Activated naive CD4-positive, alpha-beta T cell treated with anti-CD3 and anti-CD28 coated beads for 36 hours (primary cell): ENCODE measurements at regions not wholly inside any gene's neighbourhood (a gene's known extent, or its start where the extent isn't known, plus 50 kb on each side); places are given as distances from the start of the nearest gene placed in this dataset.
"Not testable (repeated sequence)": the region's sequence is repeated elsewhere in the genome, so short reads cannot be mapped to it uniquely, and the experiment has no call there.

Experiments
- CTCF ChIA-PET: fragments of 350-600 bp; sonication (Branson Sonifier 250); formaldehyde crosslinking; loops from one replicate; lab custom pipeline; 2021; ENCODE audit warnings: antibody characterized with exemption; lab: Charles Lee
- DNase-seq: peaks from one replicate; pipeline ENCODE4 v3.0.0-alpha.2; 2020
- H3K27ac Mint-ChIP-seq: one replicate; pipeline ENCODE4 v1.8.0; 2021; ENCODE audit warnings: mild to moderate bottlenecking, mixed read lengths
- H3K27me3 Mint-ChIP-seq: one replicate; pipeline ENCODE4 v1.8.0; 2021; ENCODE audit warnings: low read depth, mixed read lengths
- H3K36me3 Mint-ChIP-seq: one replicate; pipeline ENCODE4 v1.8.0; 2021; ENCODE audit warnings: low read depth, mixed read lengths
- H3K4me1 Mint-ChIP-seq: one replicate; pipeline ENCODE4 v1.8.0; 2021; ENCODE audit warnings: low read depth, mixed read lengths
- H3K4me3 Mint-ChIP-seq: one replicate; pipeline ENCODE4 v1.8.0; 2021; ENCODE audit warnings: mild to moderate bottlenecking, moderate library complexity, mixed read lengths
- H3K9me3 Mint-ChIP-seq: one replicate; pipeline ENCODE4 v1.8.0; 2021; ENCODE audit warnings: mixed read lengths
- intact Hi-C: fragments of 100-400 bp; cut with micrococcal nuclease; formaldehyde crosslinking; loops from one replicate; pipeline ENCODE4 v1.15.1; 2023

DNA sequence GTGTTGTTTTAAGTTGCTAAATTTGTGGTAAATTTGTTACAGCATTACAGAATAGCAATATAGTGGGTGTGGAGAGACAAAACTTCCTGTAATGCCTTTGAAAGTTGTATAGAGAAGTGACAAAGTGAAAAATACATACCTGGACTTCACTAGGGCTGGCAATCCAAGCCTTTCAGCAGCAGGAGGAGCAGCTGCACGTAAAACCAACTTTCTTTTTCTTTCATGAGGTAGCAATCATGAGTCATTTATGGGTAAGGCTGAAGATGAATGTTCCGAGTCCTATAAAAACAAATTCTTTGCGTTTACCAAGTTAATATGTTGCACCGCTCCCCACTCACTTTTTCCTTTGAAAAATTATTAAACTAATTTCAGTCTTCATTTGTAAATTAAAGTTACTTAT is 1138.2 kb downstream of the TAF11L14 start:
- H3K9me3 Mint-ChIP-seq: no peaks in the 10 kb centered on the region
- peaks cover 6% of the 10 kb centered on the region for H3K4me1 Mint-ChIP-seq
- no peaks in the 10 kb centered on the region for H3K36me3 Mint-ChIP-seq
- CTCF ChIA-PET: interaction anchor here (0.8 kb wide), 1 partner anchor 97 kb away, joined by 3 read pairs; no protein-coding TSS in a partner anchor
- H3K27ac Mint-ChIP-seq: no peak overlapping the region
- DNase-seq: peak; percentile 34
- no peak overlapping the region for H3K4me3 Mint-ChIP-seq
- H3K27me3 Mint-ChIP-seq: no peaks in the 10 kb centered on the region
- intact Hi-C loops: loop anchor here (10.0 kb wide), 1 partner anchor 462 kb away; no protein-coding TSS in a partner anchor

- intact Hi-C loops: loop anchor here (10.0 kb wide), 1 partner anchor 457 kb away; no protein-coding TSS in a partner anchor
Measured at GRCh38 chr5:18778225-18778624, 1144.0 kb downstream of the TAF11L14 start.

DNA sequence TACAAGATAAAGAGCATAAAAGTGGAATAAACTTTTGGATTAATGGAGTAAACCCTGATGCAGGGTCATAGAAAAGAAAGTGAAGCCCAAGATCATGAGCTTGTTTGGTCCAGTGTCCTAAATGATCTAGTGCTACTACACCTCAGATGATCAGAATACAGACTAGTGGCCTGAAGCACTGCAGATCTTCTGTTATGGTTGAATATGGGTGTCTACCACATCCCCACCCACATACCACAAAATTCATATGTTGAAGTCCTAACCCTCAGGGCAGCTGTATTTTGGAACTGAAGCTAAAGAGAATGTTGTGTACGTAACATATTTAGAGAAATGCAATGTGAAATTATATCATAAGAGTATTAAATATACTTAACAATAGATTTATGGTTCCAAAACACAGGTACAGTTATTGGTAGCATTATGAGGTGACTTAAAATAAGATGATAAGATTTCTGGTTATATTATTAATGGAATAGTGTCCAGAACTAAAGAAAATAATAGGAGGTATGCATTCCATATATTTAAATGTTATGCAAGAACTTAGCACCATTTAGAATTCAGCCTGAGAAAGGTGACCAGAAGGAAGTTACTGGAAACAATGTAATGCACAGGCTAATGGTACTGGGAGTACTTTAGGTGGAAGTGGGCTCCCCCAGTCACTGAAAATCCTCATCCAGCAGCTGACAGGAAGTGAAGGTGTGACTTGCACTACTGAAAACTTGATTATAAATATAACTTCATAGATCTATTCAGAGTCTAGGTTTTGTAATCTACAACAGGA is 1155.1 kb downstream of the TAF11L14 start:
- no peaks in the 10 kb centered on the region for H3K36me3 Mint-ChIP-seq
- intact Hi-C loops: no loop called here

More at GRCh38 chr5:18778225-18778624, 1144.0 kb downstream of the TAF11L14 start:
- Mint-ChIP-seq H3K27ac (no peak overlapping the region), H3K4me1 (no peaks in the 10 kb centered on the region), H3K27me3 (no peaks in the 10 kb centered on the region), H3K9me3 (peaks cover 3% of the 10 kb centered on the region), H3K36me3 (no peaks in the 10 kb centered on the region), H3K4me3 (no peak overlapping the region)
- DNase-seq: no peak
- CTCF ChIA-PET: no interaction called here

DNA sequence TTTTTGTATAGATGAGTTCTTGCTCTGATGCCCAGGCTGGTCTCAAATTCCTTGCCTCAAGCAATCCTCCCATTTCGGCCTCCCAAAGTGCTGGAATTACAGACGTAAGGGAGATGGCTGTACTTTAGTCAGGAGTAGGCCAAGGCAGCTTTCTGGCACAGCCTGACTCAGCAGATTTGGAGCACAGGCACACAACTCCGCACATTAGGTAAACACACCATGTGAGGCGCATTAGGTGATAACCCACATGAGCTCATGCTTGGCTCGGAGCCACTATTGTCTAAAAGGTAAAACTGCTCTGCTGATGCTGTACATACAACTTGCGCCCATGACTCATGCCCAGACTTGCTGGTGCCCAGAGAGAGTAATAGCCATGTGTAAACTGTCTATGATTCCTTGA is 1157.9 kb downstream of the TAF11L14 start:
- intact Hi-C loops: no loop called here
- CTCF ChIA-PET: no interaction called here
- H3K27me3 Mint-ChIP-seq: no peaks in the 10 kb centered on the region
- H3K27ac Mint-ChIP-seq: no peak overlapping the region
- H3K36me3 Mint-ChIP-seq: no peaks in the 10 kb centered on the region
- no peak for DNase-seq
- no peaks in the 10 kb centered on the region for H3K4me1 Mint-ChIP-seq
- no peak overlapping the region for H3K4me3 Mint-ChIP-seq
- H3K9me3 Mint-ChIP-seq: no peaks in the 10 kb centered on the region

More for the DNA sequence above, 1155.1 kb downstream of the TAF11L14 start:
- Mint-ChIP-seq H3K9me3 (no peaks in the 10 kb centered on the region), H3K27me3 (no peaks in the 10 kb centered on the region), H3K27ac (no peak overlapping the region), H3K4me3 (no peak overlapping the region), H3K4me1 (no peaks in the 10 kb centered on the region)
- no peak for DNase-seq
- CTCF ChIA-PET: no interaction called here

DNA sequence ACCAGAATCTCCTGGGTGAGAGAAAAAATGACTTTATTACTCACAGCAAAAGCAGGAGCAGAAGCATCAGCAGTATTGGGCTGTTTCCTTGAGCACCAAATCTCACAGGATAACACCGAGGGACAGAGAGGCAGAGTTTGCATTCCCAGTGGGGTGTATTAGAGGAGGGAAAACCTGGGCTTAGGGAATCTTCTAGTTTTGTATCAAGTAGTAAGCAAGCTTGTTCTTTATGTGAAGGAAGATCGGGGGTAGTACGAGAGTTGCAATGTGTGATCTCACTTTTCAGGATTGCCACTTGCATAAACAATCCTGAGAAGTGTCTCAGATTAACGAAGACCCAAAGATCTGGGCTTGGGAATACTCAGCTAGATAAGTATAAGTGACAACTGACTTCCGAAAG is 1163.0 kb downstream of the TAF11L14 start:
- no peak overlapping the region for H3K4me3 Mint-ChIP-seq
- no peaks in the 10 kb centered on the region for H3K27me3 Mint-ChIP-seq
- H3K27ac Mint-ChIP-seq: no peak overlapping the region

DNA sequence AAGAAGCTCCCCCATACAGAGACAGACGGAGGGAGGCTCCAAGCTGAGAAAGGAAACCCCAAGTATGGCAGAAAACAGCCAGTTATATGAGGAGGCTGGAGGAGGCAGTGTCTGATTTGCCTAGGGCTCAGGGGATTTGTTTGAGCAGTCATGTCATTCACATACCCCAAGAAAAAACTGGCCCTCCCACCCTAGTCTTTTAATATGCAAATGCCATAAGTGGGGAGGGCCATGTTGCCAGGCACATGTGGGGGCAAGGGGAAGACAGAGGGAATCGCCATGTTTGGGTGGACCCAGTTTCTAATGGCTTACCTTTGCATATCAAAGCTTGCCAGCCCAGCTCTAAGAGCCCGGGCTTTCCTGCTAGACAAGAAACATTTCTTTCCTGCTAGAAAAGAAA is 1163.8 kb downstream of the TAF11L14 start:
- Mint-ChIP-seq H3K36me3 (no peaks in the 10 kb centered on the region), H3K27me3 (no peaks in the 10 kb centered on the region), H3K4me1 (no peaks in the 10 kb centered on the region), H3K9me3 (no peaks in the 10 kb centered on the region), H3K27ac (no peak overlapping the region), H3K4me3 (no peak overlapping the region)
- no peak for DNase-seq
- intact Hi-C loops: no loop called here
- CTCF ChIA-PET: no interaction called here

More for the DNA sequence above, 1163.0 kb downstream of the TAF11L14 start:
- Mint-ChIP-seq H3K36me3 (no peaks in the 10 kb centered on the region), H3K4me1 (no peaks in the 10 kb centered on the region), H3K9me3 (no peaks in the 10 kb centered on the region)
- no peak for DNase-seq
- intact Hi-C loops: no loop called here
- CTCF ChIA-PET: interaction anchor here (0.6 to 0.7 kb wide), 2 partner anchors 27 to 129 kb away, joined by 3 to 4 read pairs; no protein-coding TSS in a partner anchor

- Mint-ChIP-seq H3K27ac (no peak overlapping the region), H3K4me1 (no peaks in the 10 kb centered on the region), H3K27me3 (no peaks in the 10 kb centered on the region), H3K36me3 (no peaks in the 10 kb centered on the region), H3K9me3 (no peaks in the 10 kb centered on the region), H3K4me3 (no peak overlapping the region)
- CTCF ChIA-PET: no interaction called here
- DNase-seq: no peak
- intact Hi-C loops: no loop called here
Measured at GRCh38 chr5:18799482-18800128, 1165.3 kb downstream of the TAF11L14 start.

DNA sequence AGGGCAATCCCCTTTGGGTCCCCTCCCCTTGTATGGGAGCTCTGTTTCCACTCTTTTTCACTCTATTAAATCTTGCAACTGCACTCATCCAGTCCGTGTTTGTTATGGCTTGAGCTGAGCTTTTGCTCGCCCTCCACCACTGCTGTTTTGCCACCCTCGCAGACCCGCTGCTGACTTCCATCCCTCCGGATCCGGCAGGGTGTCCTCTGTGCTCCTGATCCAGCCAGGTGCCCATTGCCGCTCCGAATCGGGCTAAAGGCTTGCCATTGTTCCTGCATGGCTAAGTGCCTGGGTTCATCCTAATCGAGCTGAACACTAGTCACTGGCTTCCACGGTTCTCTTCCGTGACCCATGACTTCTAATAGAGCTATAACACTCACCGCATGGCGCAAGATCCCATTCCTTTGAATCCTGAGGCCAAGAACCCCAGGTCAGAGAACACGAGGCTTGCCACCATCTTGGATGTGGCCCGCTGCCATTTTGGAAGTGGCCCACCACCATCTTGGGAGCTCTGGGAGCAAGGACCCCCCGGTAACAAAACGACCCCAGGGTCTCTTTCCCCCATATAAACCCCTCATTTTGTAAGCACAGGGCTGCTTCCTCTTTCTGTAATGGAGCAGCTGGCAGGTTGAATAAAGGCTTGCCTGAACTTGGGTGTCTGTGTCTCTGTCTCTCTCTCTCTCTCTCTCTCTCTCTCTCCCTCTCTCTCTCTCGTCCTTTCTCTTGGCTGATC is 1166.2 kb downstream of the TAF11L14 start:
- no peaks in the 10 kb centered on the region for H3K9me3 Mint-ChIP-seq
- intact Hi-C loops: no loop called here
- no peak for DNase-seq
- no peaks in the 10 kb centered on the region for H3K27me3 Mint-ChIP-seq
- H3K4me3 Mint-ChIP-seq: no peak overlapping the region
- CTCF ChIA-PET: interaction anchor here (0.6 kb wide), 1 partner anchor 309 kb away, joined by 3 read pairs; no protein-coding TSS in a partner anchor
- H3K27ac Mint-ChIP-seq: no peak overlapping the region
- H3K4me1 Mint-ChIP-seq: no peaks in the 10 kb centered on the region
- H3K36me3 Mint-ChIP-seq: no peaks in the 10 kb centered on the region

GRCh38 chr5:18801413-18801812 is 1167.2 kb downstream of the TAF11L14 start:
- CTCF ChIA-PET, DNase-seq, H3K9me3 Mint-ChIP-seq, H3K4me1 Mint-ChIP-seq, H3K36me3 Mint-ChIP-seq, H3K4me3 Mint-ChIP-seq, H3K27me3 Mint-ChIP-seq, intact Hi-C loops, H3K27ac Mint-ChIP-seq: not testable (repeated sequence)

GRCh38 chr5:18802336-18802735 is 1168.1 kb downstream of the TAF11L14 start:
- Mint-ChIP-seq H3K9me3 (no peaks in the 10 kb centered on the region), H3K27ac (no peak overlapping the region), H3K36me3 (no peaks in the 10 kb centered on the region), H3K4me3 (no peak overlapping the region), H3K27me3 (no peaks in the 10 kb centered on the region), H3K4me1 (no peaks in the 10 kb centered on the region)
- DNase-seq: no peak
- CTCF ChIA-PET: no interaction called here
- intact Hi-C loops: no loop called here

DNA sequence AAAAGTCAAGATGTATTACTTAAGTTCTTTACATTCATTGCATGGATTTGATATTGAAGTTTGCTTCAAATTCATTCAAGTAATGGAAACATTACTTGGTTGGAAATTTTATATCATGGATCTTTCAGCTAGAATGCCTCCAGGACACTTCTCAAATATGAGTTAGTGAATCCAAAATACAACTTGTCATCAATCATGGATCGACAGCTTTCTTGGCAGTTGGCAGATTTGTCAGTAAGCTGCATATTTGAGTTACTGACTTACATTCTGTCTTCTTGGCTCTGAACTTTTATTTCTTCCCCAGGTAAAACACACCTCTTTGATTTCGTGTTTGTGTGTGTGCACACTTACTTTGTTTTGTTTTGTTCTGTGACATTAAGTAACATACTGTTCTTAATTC is 1171.1 kb downstream of the TAF11L14 start:
- no peak overlapping the region for H3K4me3 Mint-ChIP-seq
- H3K9me3 Mint-ChIP-seq: no peaks in the 10 kb centered on the region
- no peak overlapping the region for H3K27ac Mint-ChIP-seq
- CTCF ChIA-PET: interaction anchor here (0.7 kb wide), 1 partner anchor 1135 kb away, joined by 3 read pairs; no protein-coding TSS in a partner anchor
- no peaks in the 10 kb centered on the region for H3K4me1 Mint-ChIP-seq
- no peaks in the 10 kb centered on the region for H3K36me3 Mint-ChIP-seq
- peaks cover 2% of the 10 kb centered on the region for H3K27me3 Mint-ChIP-seq
- no peak for DNase-seq
- intact Hi-C loops: no loop called here
